Skeletal muscle satellite cell (primary cell): ENCODE measurements at regions not wholly inside any gene's neighbourhood (a gene's known extent, or its start where the extent isn't known, plus 50 kb on each side); places are given as distances from the start of the nearest gene placed in this dataset.

Experiments
- H3K27me3 ChIP-seq: 2 replicates; pipeline ENCODE4 v1.7.0; 2013; ENCODE audit warnings: low read length; ENCODE audit not compliant: control insufficient read depth, insufficient read depth
- H3K36me3 ChIP-seq: 2 replicates; pipeline ENCODE4 v1.7.0; 2013; ENCODE audit warnings: mild to moderate bottlenecking, control low read depth, low read length; ENCODE audit not compliant: insufficient read depth
- H3K4me1 ChIP-seq: 2 replicates; pipeline ENCODE4 v1.7.0; 2013; ENCODE audit warnings: low read length; ENCODE audit not compliant: control insufficient read depth, insufficient read depth
- H3K4me2 ChIP-seq: 2 replicates; pipeline ENCODE4 v1.7.0; 2013; ENCODE audit warnings: mild to moderate bottlenecking, low read length
- H3K4me3 ChIP-seq: 2 replicates; pipeline ENCODE4 v1.7.0; 2013; ENCODE audit warnings: low read length
- H3K9ac ChIP-seq: 2 replicates; pipeline ENCODE4 v1.7.0; 2013; ENCODE audit warnings: mild to moderate bottlenecking, low read depth, low read length, moderate library complexity
- H3K9me3 ChIP-seq: replicated peaks from 2 replicates; pipeline ENCODE4 v1.7.0; 2013; ENCODE audit warnings: mild to moderate bottlenecking, control low read depth, low read length

DNA sequence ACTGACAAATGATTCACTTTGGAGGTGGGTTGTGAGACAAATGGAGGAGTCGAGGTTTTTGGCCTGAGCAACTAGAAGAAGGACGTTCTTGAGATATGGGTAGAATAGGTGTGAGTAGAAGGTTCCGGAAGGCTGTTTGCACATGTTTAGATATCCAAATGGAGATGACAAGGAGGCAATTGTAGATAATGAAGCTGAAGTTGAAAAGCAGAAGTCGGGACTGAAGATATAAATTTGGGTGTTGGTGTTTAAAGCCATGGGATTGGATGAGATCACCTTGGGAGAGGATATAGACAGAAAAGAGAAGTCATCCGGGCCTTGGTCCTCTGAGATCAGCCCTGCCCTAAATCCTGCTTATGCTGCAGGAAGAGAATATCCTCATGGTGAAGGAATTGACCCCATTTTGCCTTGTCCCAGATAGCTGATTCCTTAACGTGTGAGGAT, 75.5 kb upstream of the CD44 start:
- H3K4me3 ChIP-seq, result no peak overlapping the region
- H3K27me3 ChIP-seq, result no peaks in the 10 kb centered on the region
- no peak overlapping the region for H3K9ac ChIP-seq
- no peak overlapping the region for H3K4me2 ChIP-seq
- peaks cover 10% of the 10 kb centered on the region for H3K4me1 ChIP-seq
- H3K36me3 ChIP-seq, result no peaks in the 10 kb centered on the region
- no peaks in the 10 kb centered on the region for H3K9me3 ChIP-seq

DNA sequence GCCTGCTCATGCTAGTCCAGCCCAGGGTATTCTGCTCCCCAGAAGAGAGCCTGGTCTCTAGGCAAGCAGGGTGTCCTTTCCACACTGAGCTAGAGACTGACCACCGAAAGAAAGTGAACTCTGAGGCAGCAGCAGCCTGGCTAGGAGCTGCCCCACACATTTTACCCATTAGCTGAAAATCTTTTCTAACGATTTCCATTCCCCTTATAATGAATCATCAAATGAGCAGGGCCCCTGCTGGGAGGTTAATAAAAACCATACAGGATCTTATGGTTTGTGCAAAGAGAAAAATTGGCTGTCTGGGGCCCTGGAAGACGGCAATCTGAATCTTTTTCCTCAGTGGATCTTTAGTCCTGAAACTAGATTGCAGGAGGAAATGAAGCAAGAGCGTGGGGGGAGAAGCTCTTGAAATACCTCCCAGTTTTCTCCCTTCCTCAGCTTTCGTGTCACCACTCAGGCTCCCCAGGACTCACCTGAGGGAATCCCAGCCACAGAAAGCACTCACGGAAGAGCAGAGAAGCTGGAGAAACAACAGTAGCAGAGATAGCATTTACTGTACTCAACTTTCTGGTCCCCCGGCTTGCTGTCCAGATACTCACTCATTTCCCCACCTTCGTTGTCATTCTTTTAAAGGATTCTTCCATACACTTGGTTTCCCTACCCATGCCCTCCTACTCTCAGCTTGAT, 74.7 kb upstream of the CD44 start:
- H3K4me3 ChIP-seq, result no peak overlapping the region
- H3K36me3 ChIP-seq, result no peaks in the 10 kb centered on the region
- H3K9me3 ChIP-seq, result no peaks in the 10 kb centered on the region
- no peaks in the 10 kb centered on the region for H3K27me3 ChIP-seq
- peaks cover 10% of the 10 kb centered on the region for H3K4me1 ChIP-seq
- no peak overlapping the region for H3K9ac ChIP-seq
- no peak overlapping the region for H3K4me2 ChIP-seq

DNA sequence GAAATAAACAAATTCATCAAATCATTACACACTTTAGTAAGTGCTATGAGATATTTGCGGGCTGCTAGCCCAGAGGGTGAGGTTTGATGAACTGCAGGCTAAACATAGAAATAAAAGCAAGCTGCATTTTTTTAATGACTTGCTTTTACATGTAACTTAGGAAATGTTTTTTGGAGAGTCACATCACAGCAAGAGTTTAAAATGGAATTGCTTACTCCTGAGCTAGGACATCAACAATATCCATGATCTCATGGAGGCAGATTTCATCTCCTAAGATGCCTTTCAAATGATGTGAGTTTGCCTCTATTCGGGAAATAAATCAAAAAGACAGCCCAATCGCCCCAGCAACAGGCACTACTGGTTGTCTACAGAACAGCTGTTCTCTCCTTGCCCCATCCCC, 73.4 kb upstream of the CD44 start:
- Histone ChIP-seq H3K9ac (no peak overlapping the region), H3K4me3 (no peak overlapping the region), H3K36me3 (no peaks in the 10 kb centered on the region), H3K27me3 (no peaks in the 10 kb centered on the region), H3K9me3 (peaks cover 3% of the 10 kb centered on the region), H3K4me2 (no peak overlapping the region), H3K4me1 (peaks cover 10% of the 10 kb centered on the region)

DNA sequence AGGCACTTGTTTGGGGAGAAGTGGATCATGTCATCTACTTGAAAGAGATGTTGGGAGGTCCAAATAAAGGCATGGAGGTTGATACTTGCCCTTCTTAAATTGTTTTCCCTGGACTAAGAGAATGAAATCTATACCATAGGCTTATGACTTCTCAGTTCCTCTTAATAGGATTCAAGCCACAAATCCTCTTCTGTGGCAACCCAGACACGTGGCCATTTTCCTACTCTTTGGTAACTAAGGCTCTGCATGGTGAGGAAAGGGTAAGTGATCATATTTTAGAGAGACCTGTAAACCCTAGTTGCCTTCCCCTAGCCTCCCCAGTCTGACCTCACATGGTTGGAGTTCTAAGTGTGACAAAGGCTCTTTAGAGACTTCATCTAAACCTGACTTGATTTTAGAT, 72.9 kb upstream of the CD44 start:
- Histone ChIP-seq H3K4me2 (no peak overlapping the region), H3K9ac (no peak overlapping the region), H3K36me3 (no peaks in the 10 kb centered on the region), H3K4me1 (peaks cover 10% of the 10 kb centered on the region), H3K9me3 (peaks cover 3% of the 10 kb centered on the region), H3K27me3 (no peaks in the 10 kb centered on the region), H3K4me3 (no peak overlapping the region)

DNA sequence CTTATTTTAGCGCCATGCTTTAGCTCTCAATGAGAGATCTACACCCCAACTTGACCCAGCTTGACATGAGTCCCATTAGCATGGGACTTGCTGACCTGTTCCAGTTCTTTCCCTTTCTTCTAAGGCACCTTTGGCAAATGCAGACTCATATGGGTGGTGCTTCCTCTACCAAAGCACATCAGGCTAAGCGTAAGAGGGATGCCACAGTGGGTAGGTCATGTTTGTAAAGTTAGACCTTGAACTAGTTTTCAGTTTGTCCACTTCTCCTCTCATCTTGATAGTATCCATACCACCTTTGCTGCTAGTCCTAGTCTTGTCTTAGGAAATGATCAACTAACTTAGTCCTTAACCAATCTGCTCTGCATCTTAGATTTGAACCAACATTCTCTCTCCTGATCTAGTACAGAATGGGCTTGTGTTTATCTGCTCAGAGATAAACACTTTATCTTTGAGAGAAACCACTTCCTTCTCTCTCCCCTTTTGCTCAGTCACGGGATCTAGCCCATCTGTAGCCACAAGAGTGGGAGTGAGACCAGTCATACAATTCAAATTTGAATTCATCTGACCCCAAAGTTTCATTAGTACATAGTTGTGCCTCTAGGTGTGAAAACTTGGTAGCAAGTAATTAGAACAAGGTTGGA, 72.1 kb upstream of the CD44 start:
- Histone ChIP-seq H3K4me1 (peaks cover 10% of the 10 kb centered on the region), H3K9ac (no peak overlapping the region), H3K4me2 (no peak overlapping the region), H3K36me3 (no peaks in the 10 kb centered on the region), H3K27me3 (no peaks in the 10 kb centered on the region), H3K4me3 (no peak overlapping the region), H3K9me3 (peaks cover 3% of the 10 kb centered on the region)

DNA sequence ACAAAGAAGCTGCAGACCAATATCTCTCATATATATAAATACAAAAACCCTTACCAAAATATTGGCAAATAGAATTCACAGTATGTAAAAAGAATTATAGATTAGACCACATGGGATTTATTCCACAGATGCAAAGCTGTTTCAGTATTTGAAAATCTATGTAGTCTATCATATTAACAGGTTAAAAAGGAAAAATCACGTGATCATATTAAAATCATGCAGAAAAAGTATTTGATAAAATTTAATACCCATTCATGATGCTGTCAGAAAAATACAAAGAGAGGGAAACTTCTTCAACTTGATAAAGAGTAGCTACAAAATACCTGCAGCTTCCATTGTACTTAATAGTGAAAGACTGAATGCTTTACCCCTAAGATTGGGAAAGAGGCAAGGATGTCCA, 67.2 kb upstream of the CD44 start:
- Histone ChIP-seq H3K36me3 (no peaks in the 10 kb centered on the region), H3K9ac (no peak overlapping the region), H3K27me3 (no peaks in the 10 kb centered on the region), H3K4me3 (no peak overlapping the region), H3K9me3 (peaks cover 3% of the 10 kb centered on the region), H3K4me2 (no peak overlapping the region), H3K4me1 (peaks cover 17% of the 10 kb centered on the region)

DNA sequence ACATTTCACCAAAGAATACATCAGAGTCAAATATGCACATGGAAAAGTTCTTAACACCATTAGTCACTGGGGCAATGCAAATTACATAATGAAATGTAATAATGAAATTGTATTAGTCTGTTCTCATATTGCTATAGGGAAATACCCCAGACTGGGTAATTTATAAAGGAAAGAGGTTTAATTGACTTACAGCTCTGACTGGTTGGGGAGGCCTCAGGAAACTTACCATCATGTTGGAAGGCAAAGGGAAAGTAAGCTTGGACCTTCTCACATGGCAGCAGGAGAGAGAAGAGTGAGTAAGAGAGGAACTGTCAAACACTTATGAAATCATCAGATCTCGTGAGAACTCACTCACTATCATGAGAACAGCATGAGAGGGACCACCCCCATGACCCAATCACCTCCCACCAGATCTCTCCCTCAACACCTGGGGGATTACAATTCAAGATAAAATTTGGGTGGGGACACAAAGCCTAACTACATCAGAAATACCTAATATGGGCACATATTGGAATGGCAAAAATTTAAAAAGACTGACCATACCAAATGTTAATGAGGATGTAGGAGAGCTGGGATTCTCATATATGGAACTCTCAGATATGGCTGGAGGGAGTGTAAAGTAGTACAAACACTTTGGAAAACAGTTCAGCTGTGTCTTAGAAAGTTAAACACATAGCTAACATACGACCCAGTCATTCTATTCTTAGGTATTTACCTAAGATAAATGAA, 65.1 kb upstream of the CD44 start:
- H3K36me3 ChIP-seq, result no peaks in the 10 kb centered on the region
- no peak overlapping the region for H3K4me3 ChIP-seq
- H3K4me2 ChIP-seq, result peak overlapping the region; percentile 4
- peaks cover 3% of the 10 kb centered on the region for H3K9me3 ChIP-seq
- no peak overlapping the region for H3K9ac ChIP-seq
- H3K4me1 ChIP-seq, result peaks cover 38% of the 10 kb centered on the region
- H3K27me3 ChIP-seq, result no peaks in the 10 kb centered on the region

DNA sequence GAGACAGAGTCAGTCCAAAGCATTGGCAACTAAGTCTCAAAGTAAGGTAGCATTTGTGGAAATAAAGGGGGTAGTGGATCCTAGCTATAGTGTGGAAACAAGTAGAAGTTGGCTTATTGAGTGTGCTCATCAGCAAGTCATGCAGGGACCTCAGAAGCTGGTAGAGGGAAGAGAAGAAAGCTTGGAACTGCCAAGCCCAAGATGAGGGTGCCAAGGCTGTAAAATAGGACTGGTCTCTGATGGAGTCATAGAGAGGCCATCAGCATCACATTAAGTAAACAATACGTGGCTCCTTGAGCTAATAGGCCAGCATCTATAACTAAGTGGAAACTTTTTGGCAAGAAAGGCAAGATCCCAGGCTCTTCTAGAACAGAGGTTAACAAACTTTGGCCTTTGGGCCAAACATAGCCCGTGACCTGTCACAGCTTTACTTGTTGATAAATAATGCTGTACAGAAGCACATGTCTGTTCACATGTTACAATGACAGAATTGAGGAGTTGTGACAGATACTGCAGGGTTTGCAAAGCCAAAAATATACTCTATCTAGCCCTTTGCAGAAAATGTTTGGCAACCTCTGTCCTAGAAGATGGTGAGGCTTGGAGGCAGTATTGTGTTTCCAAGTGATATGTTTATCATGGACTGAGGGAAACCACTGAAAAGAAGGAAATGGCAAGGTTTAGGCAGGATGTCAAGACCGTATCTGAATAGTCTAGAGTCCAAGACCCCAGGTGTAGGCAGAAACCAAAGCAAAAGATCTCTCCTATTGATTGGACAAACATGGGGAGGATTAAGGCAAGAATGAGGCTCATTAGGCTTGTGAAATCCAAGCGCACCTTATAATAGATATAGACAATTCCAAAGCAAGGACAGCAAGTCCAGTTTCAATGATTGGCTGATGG, 62.5 kb upstream of the CD44 start:
- no peaks in the 10 kb centered on the region for H3K27me3 ChIP-seq
- no peak overlapping the region for H3K4me2 ChIP-seq
- H3K4me3 ChIP-seq, result no peak overlapping the region
- H3K9ac ChIP-seq, result no peak overlapping the region
- H3K4me1 ChIP-seq, result peaks cover 47% of the 10 kb centered on the region
- no peaks in the 10 kb centered on the region for H3K36me3 ChIP-seq
- no peaks in the 10 kb centered on the region for H3K9me3 ChIP-seq

DNA sequence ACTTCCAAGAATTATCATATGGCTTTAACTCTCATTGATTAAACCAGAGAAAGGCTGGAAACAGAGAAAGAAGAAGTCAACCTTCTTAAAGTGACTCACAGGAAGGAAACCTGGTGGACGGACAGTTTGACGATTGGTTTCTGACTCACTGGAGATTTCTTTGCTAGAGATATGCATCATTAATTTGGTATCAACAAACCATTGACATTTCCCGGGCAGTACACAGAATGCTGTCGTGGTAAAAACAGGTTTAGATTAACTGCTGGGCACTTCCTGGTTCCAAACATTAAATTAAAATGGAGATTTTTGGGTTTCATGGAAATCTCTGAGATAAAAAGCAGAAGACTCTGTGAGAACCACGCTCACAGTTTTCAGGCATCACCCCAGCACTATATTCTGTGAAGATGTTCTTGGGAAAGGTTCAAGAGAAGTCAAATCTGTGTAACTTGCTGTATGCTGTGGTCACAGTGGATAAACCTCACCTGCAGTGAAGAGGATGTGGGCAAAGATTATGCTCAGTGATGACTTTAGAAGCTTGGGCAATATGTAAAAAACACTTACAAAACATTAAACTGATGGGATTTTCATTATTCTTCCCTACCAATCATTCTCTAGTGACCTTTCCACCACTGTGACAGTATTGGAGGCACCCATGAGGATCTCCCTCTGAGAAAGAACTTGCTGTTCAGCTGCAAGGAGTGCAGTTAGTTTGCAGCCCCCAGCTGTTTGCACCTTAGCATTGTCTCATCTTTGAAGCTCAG, 61.1 kb upstream of the CD44 start:
- Histone ChIP-seq H3K36me3 (no peaks in the 10 kb centered on the region), H3K4me2 (peak overlapping the region; percentile 51), H3K9me3 (no peaks in the 10 kb centered on the region), H3K4me3 (peak overlapping the region; percentile 31), H3K9ac (peak overlapping the region; percentile 54), H3K4me1 (peaks cover 60% of the 10 kb centered on the region), H3K27me3 (no peaks in the 10 kb centered on the region)

DNA sequence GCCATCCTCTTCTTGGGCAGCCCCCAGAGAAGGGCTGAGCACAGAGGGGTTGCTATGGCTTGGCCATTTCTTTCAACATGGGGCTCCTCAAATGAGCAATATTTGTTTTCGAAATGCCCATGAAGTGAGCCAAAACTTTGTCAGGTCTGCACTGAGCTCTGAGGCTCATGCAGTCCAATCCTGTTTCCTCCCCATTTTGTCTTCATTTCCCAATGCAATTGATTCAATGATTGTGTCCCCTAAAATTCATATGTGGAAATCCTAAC, 60.6 kb upstream of the CD44 start:
- H3K4me2 ChIP-seq, result no peak overlapping the region
- H3K9me3 ChIP-seq, result no peaks in the 10 kb centered on the region
- H3K27me3 ChIP-seq, result no peaks in the 10 kb centered on the region
- H3K9ac ChIP-seq, result peak overlapping the region; percentile 54
- no peak overlapping the region for H3K4me3 ChIP-seq
- H3K4me1 ChIP-seq, result peaks cover 60% of the 10 kb centered on the region
- H3K36me3 ChIP-seq, result no peaks in the 10 kb centered on the region

DNA sequence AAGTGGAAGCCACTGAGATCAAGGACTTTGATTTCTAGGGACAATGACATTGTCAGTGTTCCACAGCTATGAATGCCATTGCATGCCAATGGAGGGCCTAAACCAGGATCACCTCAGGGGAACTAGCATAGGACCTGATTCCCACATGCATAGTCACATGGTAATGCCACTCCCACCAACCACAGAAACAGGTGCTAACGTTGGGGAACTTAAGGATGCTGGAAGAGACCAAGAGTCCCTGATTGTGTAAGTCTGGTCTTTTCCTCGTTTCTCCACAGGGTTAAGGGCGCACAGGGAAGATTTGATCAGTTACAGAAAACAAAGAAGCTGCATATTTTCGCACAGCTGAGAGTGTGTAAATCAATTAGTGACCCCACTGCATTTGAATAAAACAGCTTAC, 59.4 kb upstream of the CD44 start:
- H3K4me3 ChIP-seq, result no peak overlapping the region
- H3K27me3 ChIP-seq, result no peaks in the 10 kb centered on the region
- no peaks in the 10 kb centered on the region for H3K9me3 ChIP-seq
- H3K36me3 ChIP-seq, result no peaks in the 10 kb centered on the region
- H3K4me2 ChIP-seq, result no peak overlapping the region
- peaks cover 64% of the 10 kb centered on the region for H3K4me1 ChIP-seq
- H3K9ac ChIP-seq, result no peak overlapping the region
